PC-3 (cell line): ENCODE measurements at regions not wholly inside any gene's neighbourhood (a gene's known extent, or its start where the extent isn't known, plus 50 kb on each side); places are given as distances from the start of the nearest gene placed in this dataset.

Source experiments
- ATAC-seq: fragments of 200-7000 bp; cut with Tn5 transposase; 2 replicates; pipeline ENCODE4 v1.9.1; 2020; ENCODE audit warnings: mild to moderate bottlenecking, moderate library complexity
- BruUV-seq: library from RNA; stranded (reverse); fragments of 400-500 nt; replicated peaks from 2 replicates; lab custom pipeline; 2021; lab: Mats Ljungman, UMichigan
- CTCF ChIA-PET: fragments of 300-600 bp; sonication (Branson Sonifier 250); formaldehyde crosslinking; loops from one replicate; lab custom pipeline; 2022; ENCODE audit warnings: antibody characterized with exemption; lab: Charles Lee
- POLR2A ChIA-PET: fragments of 300-600 bp; sonication (Branson Sonifier 250); formaldehyde crosslinking; loops from one replicate; lab custom pipeline; 2022; ENCODE audit warnings: antibody characterized with exemption; ENCODE audit not compliant: unreplicated experiment; lab: Charles Lee
- DNase-seq: peaks from one replicate; pipeline ENCODE4 v3.0.0-alpha.2; 2015
- H2AFZ ChIP-seq: fragments of 300-600 bp; sonication (generic); 2 replicates; pipeline ENCODE4 v1.6.0; 2016; ENCODE audit warnings: antibody characterized with exemption, low read length
- H3F3A ChIP-seq: fragments of 300-600 bp; sonication (generic); one replicate; pipeline ENCODE4 v1.6.0; 2017; ENCODE audit warnings: antibody characterized with exemption, low read length, control low read depth, mild to moderate bottlenecking; ENCODE audit not compliant: unreplicated experiment
- H3K27ac ChIP-seq: fragments of 300-600 bp; sonication (generic); 2 replicates; pipeline ENCODE4 v1.5.1; 2016; ENCODE audit warnings: mild to moderate bottlenecking, low read length
- H3K27me3 ChIP-seq: fragments of 300-600 bp; sonication (generic); 2 replicates; pipeline ENCODE4 v1.6.1; 2016; ENCODE audit warnings: low read length, mixed read lengths
- H3K36me3 ChIP-seq: fragments of 300-600 bp; sonication (generic); 2 replicates; pipeline ENCODE4 v1.6.1; 2016; ENCODE audit warnings: low read depth, mixed run types, low read length, mixed read lengths
- H3K4me1 ChIP-seq: fragments of 300-600 bp; sonication (generic); 2 replicates; pipeline ENCODE4 v1.5.1; 2016; ENCODE audit warnings: low read length; ENCODE audit not compliant: insufficient read depth
- H3K4me2 ChIP-seq: fragments of 300-600 bp; sonication (generic); 2 replicates; pipeline ENCODE4 v1.6.0; 2016; ENCODE audit warnings: low read length
- H3K4me3 ChIP-seq: fragments of 300-600 bp; sonication (generic); 2 replicates; pipeline ENCODE4 v1.5.1; 2016; ENCODE audit warnings: mild to moderate bottlenecking, low read length, mixed read lengths
- H3K79me2 ChIP-seq: fragments of 300-600 bp; sonication (generic); 2 replicates; pipeline ENCODE4 v1.6.1; 2017; ENCODE audit warnings: low read length, mixed read lengths
- H3K9ac ChIP-seq: fragments of 300-600 bp; sonication (generic); 2 replicates; pipeline ENCODE4 v1.6.0; 2016; ENCODE audit warnings: mild to moderate bottlenecking, low read length
- H3K9me2 ChIP-seq: fragments of 300-600 bp; sonication (generic); replicated peaks from 2 replicates; pipeline ENCODE4 v1.6.1; 2016; ENCODE audit warnings: mixed run types, low read length, mixed read lengths
- H3K9me3 ChIP-seq: fragments of 300-600 bp; sonication (generic); 2 replicates; pipeline ENCODE4 v1.6.1; 2016; ENCODE audit warnings: low read length, mixed read lengths
- H4K20me1 ChIP-seq: fragments of 300-600 bp; sonication (generic); 2 replicates; pipeline ENCODE4 v1.6.1; 2016; ENCODE audit warnings: low read length, mixed read lengths
- CTCF ChIP-seq: fragments of 300-600 bp; sonication (generic); conservative IDR thresholded peaks from 2 replicates; pipeline ENCODE4 v1.5.1; 2017; ENCODE audit warnings: antibody characterized with exemption, low read depth, mild to moderate bottlenecking, low read length
- EZH2 ChIP-seq: fragments of 300-600 bp; sonication (generic); IDR thresholded peaks from one replicate; pipeline ENCODE4 v1.6.1; 2017; ENCODE audit warnings: antibody characterized with exemption, mild to moderate bottlenecking, low read length; ENCODE audit not compliant: unreplicated experiment
- EZH2phosphoT487 ChIP-seq: fragments of 300-600 bp; sonication (generic); IDR thresholded peaks from 2 replicates; pipeline ENCODE4 v1.6.1; 2018; ENCODE audit warnings: mild to moderate bottlenecking, antibody characterized with exemption, low read length, borderline replicate concordance
- intact Hi-C: fragments of 100-400 bp; cut with micrococcal nuclease; formaldehyde crosslinking; loops from 2 replicates; pipeline ENCODE4 v1.9.0; 2023

GRCh38 chr11:26839911-26840698 is 118.2 kb upstream of the SLC5A12 start:
- ATAC-seq (no peak), DNase-seq (no peak)
- no peaks in the 10 kb centered on the region for H3F3A ChIP-seq
- no peak overlapping the region for H3K4me2 ChIP-seq
- TF ChIP-seq EZH2 (no peak), EZH2phosphoT487 (no peak), CTCF (no peak)
- intact Hi-C loops = no loop called here
- ChIA-PET CTCF (no interaction called here), POLR2A (no interaction called here)
- BruUV-seq = no TSS peak
- H4K20me1 ChIP-seq = no peaks in the 10 kb centered on the region
- H3K4me3 ChIP-seq = no peak overlapping the region
- H3K9ac ChIP-seq = no peak overlapping the region
- H2AFZ ChIP-seq = no peak overlapping the region
- no peaks in the 10 kb centered on the region for H3K79me2 ChIP-seq
- H3K9me3 ChIP-seq = no peaks in the 10 kb centered on the region
- no peak overlapping the region for H3K27ac ChIP-seq
- H3K27me3 ChIP-seq = no peaks in the 10 kb centered on the region
- H3K36me3 ChIP-seq = no peaks in the 10 kb centered on the region
- H3K4me1 ChIP-seq = no peaks in the 10 kb centered on the region
- no peaks in the 10 kb centered on the region for H3K9me2 ChIP-seq

GRCh38 chr11:26841818-26842473 is 120.1 kb upstream of the SLC5A12 start:
- no peak overlapping the region for H3K9ac ChIP-seq
- H3K4me1 ChIP-seq = no peaks in the 10 kb centered on the region
- H3K4me2 ChIP-seq = no peak overlapping the region
- ChIA-PET POLR2A (no interaction called here), CTCF (no interaction called here)
- BruUV-seq = no TSS peak
- no peak overlapping the region for H3K4me3 ChIP-seq
- H3K9me3 ChIP-seq = no peaks in the 10 kb centered on the region
- H4K20me1 ChIP-seq = no peaks in the 10 kb centered on the region
- no peaks in the 10 kb centered on the region for H3K9me2 ChIP-seq
- DNase-seq (no peak), ATAC-seq (no peak)
- no peak overlapping the region for H3K27ac ChIP-seq
- H3K27me3 ChIP-seq = no peaks in the 10 kb centered on the region
- H2AFZ ChIP-seq = no peak overlapping the region
- no peaks in the 10 kb centered on the region for H3K79me2 ChIP-seq
- no peak for TF ChIP-seq EZH2
- no peak for TF ChIP-seq CTCF
- no peak for TF ChIP-seq EZH2phosphoT487
- H3K36me3 ChIP-seq = no peaks in the 10 kb centered on the region
- no peaks in the 10 kb centered on the region for H3F3A ChIP-seq
- intact Hi-C loops = no loop called here
